K562 (cell line): ENCODE measurements at regions not wholly inside any gene's neighbourhood (a gene's known extent, or its start where the extent isn't known, plus 50 kb on each side); places are given as distances from the start of the nearest gene placed in this dataset.

Source experiments
- ATAC-seq: fragments of 200-7000 bp; cut with Tn5 transposase; 3 replicates; pipeline ENCODE4 v1.9.1; 2020; ENCODE audit warnings: moderate library complexity
- BruUV-seq: library from RNA; stranded (reverse); fragments of 400-500 nt; replicated peaks from 2 replicates; lab custom pipeline; 2021; lab: Mats Ljungman, UMichigan
- CTCF ChIA-PET: fragments of 300-600 bp; formaldehyde crosslinking; extraction: SDS; loops from one replicate; lab custom pipeline; 2021; ENCODE audit warnings: low intra/inter-chr PET ratio; lab: Yijun Ruan, JAX
- POLR2A ChIA-PET: fragments of 300-600, 350-650 bp; sonication (Branson Sonifier 250); formaldehyde crosslinking; extraction: SDS; loops from one replicate; lab custom pipeline; 2021; ENCODE audit warnings: antibody characterized with exemption, inconsistent platforms; lab: Yijun Ruan, JAX
- DNase-seq, 4 experiments: peaks; one replicate each; pipeline versions ENCODE4 v3.0.0 to v3.0.0-alpha.2; 2011 to 2018; ENCODE audit warnings: low spot score in 3 of 4, mixed read lengths in 3 of 4; ENCODE audit errors: extremely low read depth in 1 of 4
- FAIRE-seq: peaks from 2 replicates; lab custom pipeline; 2011; peaks lifted over from hg19 to GRCh38; lab: Jason Lieb, UNC
- H2AFZ ChIP-seq: 2 replicates; pipeline ENCODE4 v1.6.0; 2011; ENCODE audit warnings: low read depth, low read length, control low read depth, inconsistent platforms
- H3K27ac ChIP-seq: fragments of 200-600 bp; 3 replicates; pipeline ENCODE4 v1.8.0; 2011; ENCODE audit warnings: low read depth, mild to moderate bottlenecking, control low read depth, inconsistent platforms, low read length, moderate library complexity, mixed read lengths; ENCODE audit errors: extremely low read depth
- H3K27me3 ChIP-seq, 2 experiments: fragments of 300-600 bp in 1 of 2; 2 replicates in 1 of 2; 3 replicates in 1 of 2; pipeline versions ENCODE4 v1.6.0 to v1.8.0; 2011; ENCODE audit warnings: inconsistent platforms in 2 of 2, low read length in 2 of 2, mild to moderate bottlenecking in 1 of 2, mixed read lengths in 1 of 2, moderate library complexity in 1 of 2; ENCODE audit not compliant: control insufficient read depth in 2 of 2, insufficient read depth in 2 of 2
- H3K36me3 ChIP-seq: fragments of 300-600 bp; 3 replicates; pipeline ENCODE4 v1.8.0; 2011; ENCODE audit warnings: mild to moderate bottlenecking, low read length, inconsistent platforms; ENCODE audit not compliant: control insufficient read depth, insufficient read depth
- H3K4me1 ChIP-seq, 2 experiments: fragments of 200-600 bp in 1 of 2; replicated peaks in 1 of 2; 2 replicates in 1 of 2; 3 replicates in 1 of 2; pipeline versions ENCODE4 v1.5.1 to v1.8.0; 2011; ENCODE audit warnings: inconsistent platforms in 2 of 2, low read length in 2 of 2, mild to moderate bottlenecking in 1 of 2, mixed read lengths in 1 of 2, moderate library complexity in 1 of 2; ENCODE audit not compliant: control insufficient read depth in 2 of 2, insufficient read depth in 2 of 2
- H3K4me2 ChIP-seq: 2 replicates; pipeline ENCODE4 v1.6.1; 2011; ENCODE audit warnings: low read length, control low read depth, inconsistent platforms, mixed read lengths; ENCODE audit not compliant: insufficient read depth
- H3K4me3 ChIP-seq: fragments of 200-600 bp; sonication (generic), shearing (Covaris generic); 2 replicates; pipeline ENCODE4 v1.5.1; 2016; ENCODE audit warnings: control low read depth, inconsistent platforms
- H3K79me2 ChIP-seq: fragments of 200-600 bp; 3 replicates; pipeline ENCODE4 v1.8.0; 2011; ENCODE audit warnings: low read length, inconsistent platforms; ENCODE audit not compliant: control insufficient read depth, insufficient read depth
- H3K9ac ChIP-seq, 2 experiments: 2 replicates each; pipeline versions ENCODE4 v1.6.0 to v1.6.1; 2011; ENCODE audit warnings: low read depth in 2 of 2, low read length in 2 of 2, control low read depth in 1 of 2, inconsistent platforms in 1 of 2, mild to moderate bottlenecking in 1 of 2, mixed read lengths in 1 of 2; ENCODE audit not compliant: insufficient read depth in 1 of 2
- H3K9me1 ChIP-seq: one replicate; pipeline ENCODE4 v1.6.0; 2011; ENCODE audit warnings: inconsistent platforms, mild to moderate bottlenecking, low read length, moderate library complexity; ENCODE audit not compliant: control insufficient read depth, insufficient read depth
- H3K9me3 ChIP-seq: replicated peaks from 2 replicates; pipeline ENCODE4 v1.5.1; 2011; ENCODE audit warnings: low read depth, low read length, inconsistent platforms; ENCODE audit not compliant: control insufficient read depth, insufficient read depth
- H4K20me1 ChIP-seq: replicated peaks from 2 replicates; pipeline ENCODE4 v1.6.1; 2011; ENCODE audit warnings: low read length, inconsistent platforms, mixed read lengths; ENCODE audit not compliant: control insufficient read depth, insufficient read depth
- BMI1 ChIP-seq: fragments of 150-350 bp; IDR thresholded peaks from 2 replicates; pipeline ENCODE4 v1.6.1; 2014; ENCODE audit warnings: low read length
- ESRRB ChIP-seq: fragments of 250-450 bp; sonication (Bioruptor Pico); IDR thresholded peaks from 2 replicates; pipeline ENCODE4 v1.5.0; 2020; ENCODE audit warnings: mild to moderate bottlenecking, moderate library complexity, borderline replicate concordance
- HDAC1 ChIP-seq, 2 experiments: fragments of 450-650 bp; IDR thresholded peaks; 2 replicates each; pipeline ENCODE4 v1.6.1; 2016 to 2017; ENCODE audit warnings: inconsistent platforms in 1 of 2, mild to moderate bottlenecking in 1 of 2, moderate library complexity in 1 of 2
- HDAC3 ChIP-seq: fragments of 450-650 bp; IDR thresholded peaks from 2 replicates; pipeline ENCODE4 v1.6.1; 2018; ENCODE audit warnings: borderline replicate concordance, mild to moderate bottlenecking, moderate library complexity; ENCODE audit not compliant: partially characterized antibody
- HNRNPH1 ChIP-seq: fragments of 200-400 bp; formaldehyde crosslinking; optimal IDR thresholded peaks from 2 replicates; pipeline ENCODE3; 2017; ENCODE audit warnings: low read depth, mild to moderate bottlenecking, low read length, moderate library complexity
- HSF4 ChIP-seq: fragments of 250-450 bp; sonication (Bioruptor Pico); IDR thresholded peaks from 2 replicates; pipeline ENCODE4 v2.1.2; 2022; ENCODE audit warnings: mild to moderate bottlenecking, moderate library complexity, borderline replicate concordance
- MYNN ChIP-seq, 2 experiments: sonication (generic); formaldehyde crosslinking in 1 of 2; IDR thresholded peaks; 2 replicates each; pipeline versions ENCODE4 v1.5.0 to v1.6.1; 2016 to 2020; ENCODE audit warnings: antibody characterized with exemption in 1 of 2, missing genetic modification reagents in 1 of 2
- RBM14 ChIP-seq: fragments of 200-400 bp; formaldehyde crosslinking; IDR thresholded peaks from 2 replicates; pipeline ENCODE4 v1.6.1; 2018; ENCODE audit warnings: low read depth, mild to moderate bottlenecking, low read length, moderate library complexity, borderline replicate concordance; ENCODE audit not compliant: insufficient read depth
- ZBTB1 ChIP-seq: sonication (generic); formaldehyde crosslinking; IDR thresholded peaks from 2 replicates; pipeline ENCODE4 v1.8.1; 2023; ENCODE audit warnings: missing genetic modification reagents, low read depth, mild to moderate bottlenecking, borderline replicate concordance
- ZBTB7A ChIP-seq: IDR thresholded peaks from 2 replicates; pipeline ENCODE4 v1.6.1; 2011; ENCODE audit warnings: low read depth, mild to moderate bottlenecking, low read length, moderate library complexity, borderline replicate concordance; ENCODE audit not compliant: control insufficient read depth
- WGBS: fragments of 100-300 bp; shearing (Covaris generic); methylation state at CpG from one replicate; pipeline ENCODE4 v1.1.6; 2016; ENCODE audit warnings: low coverage, mixed read lengths; ENCODE audit not compliant: insufficient coverage; ENCODE audit errors: missing lambda C conversion rate; 5-methylcytosine and 5-hydroxymethylcytosine counted together
- in situ Hi-C: fragments of 300-500 bp; cut with MboI; formaldehyde crosslinking; loops from 4 replicates; pipeline ENCODE4 v1.15.0; 2018; ENCODE audit warnings: inconsistent platforms, mixed read lengths
- intact Hi-C: fragments of 100-400 bp; cut with micrococcal nuclease; formaldehyde crosslinking; loops from 2 replicates; pipeline ENCODE4 v1.14.2; 2022
- TF ChIP-seq, protein P1 (sequence below): sonication (generic); formaldehyde crosslinking; IDR thresholded peaks from 2 replicates; pipeline ENCODE4 v1.8.0; 2022; ENCODE audit warnings: missing genetic modification reagents, mild to moderate bottlenecking, moderate library complexity, borderline replicate concordance
- TF ChIP-seq, protein P2 (sequence below): fragments of 250-450 bp; sonication (Bioruptor Pico); IDR thresholded peaks from 2 replicates; pipeline ENCODE4 v1.5.0; 2021

DNA sequence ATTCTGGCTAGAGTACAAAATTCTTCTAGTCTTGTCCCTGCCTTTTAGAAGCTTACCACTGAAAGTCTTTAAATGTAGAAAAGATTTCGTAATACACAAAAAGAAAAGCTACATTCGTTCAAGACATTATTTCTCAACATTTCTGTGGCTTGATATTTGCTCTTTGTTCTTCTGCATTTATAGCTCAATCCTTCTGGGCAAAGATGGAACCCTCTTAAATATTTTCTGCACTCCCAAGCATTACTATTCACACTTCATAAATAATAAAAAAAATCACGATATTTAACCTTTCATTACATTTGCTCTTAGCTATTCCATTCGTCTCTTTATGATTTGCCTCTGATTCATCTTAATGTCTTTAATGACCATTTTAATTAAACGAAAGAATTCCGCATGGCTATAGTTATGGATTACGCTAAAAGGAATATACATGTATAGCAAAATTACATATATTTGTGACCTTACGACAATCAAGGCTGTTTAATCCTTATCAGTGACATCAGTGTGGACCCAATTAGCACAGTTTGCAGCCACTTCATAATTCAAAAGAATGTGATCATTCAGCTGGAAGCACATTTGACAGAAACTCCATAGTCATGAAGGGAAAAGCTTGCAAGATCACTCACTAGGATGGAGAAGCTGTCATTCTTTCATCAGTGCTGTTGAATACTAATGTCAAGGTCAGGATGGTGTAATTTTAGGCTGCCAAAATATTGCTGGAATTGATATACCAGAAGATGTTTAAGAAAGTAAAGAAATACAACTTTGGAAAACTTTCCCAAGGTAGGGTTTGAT is 1075.0 kb upstream of the TENM3 start:
- H3K27ac ChIP-seq, result no peak overlapping the region
- H2AFZ ChIP-seq, result no peak overlapping the region
- TF ChIP-seq HSF4 (CRISPR knock-in tag), result no peak
- TF ChIP-seq RBM14, result no peak
- TF ChIP-seq HDAC3, result no peak
- no peak for TF ChIP-seq ESRRB
- no peak for TF ChIP-seq BMI1
- no peak for TF ChIP-seq HNRNPH1
- TF ChIP-seq MYNN (IDR thresholded peaks at IDR 0.05), result no peak
- no peak for TF ChIP-seq MYNN (CRISPR knock-in tag; IDR thresholded peaks at IDR 0.05)
- TF ChIP-seq, protein P1, sequence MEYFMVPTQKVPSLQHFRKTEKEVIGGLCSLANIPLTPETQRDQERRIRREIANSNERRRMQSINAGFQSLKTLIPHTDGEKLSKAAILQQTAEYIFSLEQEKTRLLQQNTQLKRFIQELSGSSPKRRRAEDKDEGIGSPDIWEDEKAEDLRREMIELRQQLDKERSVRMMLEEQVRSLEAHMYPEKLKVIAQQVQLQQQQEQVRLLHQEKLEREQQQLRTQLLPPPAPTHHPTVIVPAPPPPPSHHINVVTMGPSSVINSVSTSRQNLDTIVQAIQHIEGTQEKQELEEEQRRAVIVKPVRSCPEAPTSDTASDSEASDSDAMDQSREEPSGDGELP (CRISPR knock-in tag), result no peak
- TF ChIP-seq HDAC1 (IDR thresholded peaks at IDR 0.05), result no peak
- TF ChIP-seq, protein P2, sequence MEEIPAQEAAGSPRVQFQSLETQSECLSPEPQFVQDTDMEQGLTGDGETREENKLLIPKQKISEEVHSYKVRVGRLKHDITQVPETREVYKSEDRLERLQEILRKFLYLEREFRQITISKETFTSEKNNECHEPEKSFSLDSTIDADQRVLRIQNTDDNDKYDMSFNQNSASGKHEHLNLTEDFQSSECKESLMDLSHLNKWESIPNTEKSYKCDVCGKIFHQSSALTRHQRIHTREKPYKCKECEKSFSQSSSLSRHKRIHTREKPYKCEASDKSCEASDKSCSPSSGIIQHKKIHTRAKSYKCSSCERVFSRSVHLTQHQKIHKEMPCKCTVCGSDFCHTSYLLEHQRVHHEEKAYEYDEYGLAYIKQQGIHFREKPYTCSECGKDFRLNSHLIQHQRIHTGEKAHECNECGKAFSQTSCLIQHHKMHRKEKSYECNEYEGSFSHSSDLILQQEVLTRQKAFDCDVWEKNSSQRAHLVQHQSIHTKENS, result no peak
- TF ChIP-seq ZBTB1 (CRISPR knock-in tag), result no peak
- TF ChIP-seq ZBTB7A, result no peak
- H4K20me1 ChIP-seq, result no peaks in the 10 kb centered on the region
- no peak overlapping the region for H3K4me2 ChIP-seq
- H3K36me3 ChIP-seq, result no peaks in the 10 kb centered on the region
- FAIRE-seq (no peak), ATAC-seq (no peak), DNase-seq (no peak)
- no peaks in the 10 kb centered on the region for H3K27me3 ChIP-seq
- ChIA-PET POLR2A (no interaction called here), CTCF (no interaction called here)
- in situ Hi-C loops, result no loop called here
- no peak overlapping the region for H3K9ac ChIP-seq
- H3K79me2 ChIP-seq, result no peaks in the 10 kb centered on the region
- no peaks in the 10 kb centered on the region for H3K4me1 ChIP-seq
- no peak overlapping the region for H3K4me3 ChIP-seq
- under 1% methylated on average over 8 of the region's 8 CpGs for WGBS
- intact Hi-C loops, result no loop called here
- H3K9me1 ChIP-seq, result no peaks in the 10 kb centered on the region
- no TSS peak for BruUV-seq
- H3K9me3 ChIP-seq, result no peaks in the 10 kb centered on the region
